ENCODE measurements at regions not wholly inside any gene's neighbourhood (a gene's known extent, or its start where the extent isn't known, plus 50 kb on each side); places are given as distances from the start of the nearest gene placed in this dataset.
"Not testable (repeated sequence)": the region's sequence is repeated elsewhere in the genome, so short reads cannot be mapped to it uniquely, and the experiment has no call there.

GRCh38 chr12:104906695-104907094 lies 51.4 kb downstream of the SLC41A2 start:
- DNase-seq, result no peak
- intact Hi-C loops (cut with DNase I, micrococcal nuclease), result no loop called here
- ATAC-seq, result no peak

DNA sequence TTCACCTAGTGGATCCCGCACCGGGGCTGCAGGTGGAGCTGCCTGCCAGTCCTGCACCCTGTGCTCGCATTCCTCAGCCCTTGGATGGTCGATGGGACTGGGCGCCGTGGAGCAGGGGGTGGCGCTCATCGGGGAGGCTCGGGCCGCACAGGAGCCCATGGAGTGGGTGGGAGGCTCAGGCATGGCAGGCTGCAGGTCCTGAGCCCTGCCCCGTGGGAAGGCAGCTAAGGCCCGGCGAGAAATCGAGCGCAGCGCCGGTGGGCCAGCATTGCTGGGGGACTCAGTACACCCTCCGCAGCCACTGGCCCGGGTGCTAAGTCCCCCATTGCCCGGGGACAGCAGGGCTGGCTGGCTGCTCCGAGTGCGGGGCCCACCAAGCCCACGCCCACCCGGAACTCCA lies 52.6 kb downstream of the SLC41A2 start:
- DNase-seq; intact Hi-C loops (cut with DNase I, micrococcal nuclease); ATAC-seq: not testable (repeated sequence)

- peak; percentile 72 for ATAC-seq
- DNase-seq, result no peak
- intact Hi-C loops (cut with DNase I, micrococcal nuclease), result no loop called here
Measured at GRCh38 chr12:104903648-104904423, 54.3 kb downstream of the SLC41A2 start.

DNA sequence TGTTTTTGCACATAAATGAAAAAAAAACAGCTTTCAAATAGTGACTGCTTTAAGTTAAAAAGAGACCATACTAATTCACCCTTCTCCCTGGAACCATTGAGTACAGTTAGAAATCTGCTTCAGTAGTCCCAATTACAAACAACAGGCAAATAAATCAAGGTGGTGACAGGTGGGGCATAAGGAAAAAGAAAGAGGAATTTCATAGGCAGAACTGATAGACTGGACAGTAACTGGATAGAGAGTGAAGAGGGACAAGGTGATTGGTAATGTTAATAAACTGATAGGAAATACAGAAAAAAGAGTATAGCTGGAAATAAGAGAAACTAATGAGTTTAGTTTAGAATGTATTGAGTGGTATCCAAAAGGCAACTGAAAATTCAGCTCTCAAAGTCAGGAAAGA lies 56.0 kb downstream of the SLC41A2 start:
- ATAC-seq, result peak; percentile 41

GRCh38 chr12:104896710-104897109 lies 61.4 kb downstream of the SLC41A2 start:
- intact Hi-C loops (cut with DNase I, micrococcal nuclease), result no loop called here

More for the DNA sequence above, 56.0 kb downstream of the SLC41A2 start:
- no peak for DNase-seq
- intact Hi-C loops (cut with DNase I, micrococcal nuclease), result no loop called here

GRCh38 chr12:104896146-104896545 lies 61.9 kb downstream of the SLC41A2 start:
- intact Hi-C loops (cut with DNase I, micrococcal nuclease), result no loop called here
- ATAC-seq, result peak; percentile 42
- DNase-seq, result no peak

More at GRCh38 chr12:104896710-104897109, 61.4 kb downstream of the SLC41A2 start:
- DNase-seq, result no peak
- no peak for ATAC-seq

DNA sequence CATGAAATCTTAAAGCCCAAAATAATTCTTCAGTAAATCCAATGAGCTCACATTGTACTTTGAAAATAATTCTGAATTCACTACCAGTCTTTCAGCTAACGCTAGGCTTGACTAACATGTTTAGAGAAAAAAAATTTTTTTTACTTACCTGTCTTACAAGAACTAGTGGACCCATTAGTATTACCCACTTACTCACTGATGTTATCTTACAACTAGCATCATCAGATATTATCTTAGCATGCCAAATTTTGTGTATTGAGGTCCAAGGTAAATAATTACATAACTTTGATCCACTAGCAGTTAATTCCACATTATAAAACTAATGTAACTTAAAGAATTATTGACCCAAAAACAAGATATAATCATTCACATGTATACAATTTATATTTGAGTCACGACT lies 62.7 kb downstream of the SLC41A2 start:
- no peak for DNase-seq
- intact Hi-C loops (cut with DNase I, micrococcal nuclease), result no loop called here
- no peak for ATAC-seq

GRCh38 chr12:104890476-104891096 lies 67.5 kb downstream of the SLC41A2 start:
- ATAC-seq, result no peak
- no peak for DNase-seq
- intact Hi-C loops (cut with DNase I, micrococcal nuclease), result no loop called here

DNA sequence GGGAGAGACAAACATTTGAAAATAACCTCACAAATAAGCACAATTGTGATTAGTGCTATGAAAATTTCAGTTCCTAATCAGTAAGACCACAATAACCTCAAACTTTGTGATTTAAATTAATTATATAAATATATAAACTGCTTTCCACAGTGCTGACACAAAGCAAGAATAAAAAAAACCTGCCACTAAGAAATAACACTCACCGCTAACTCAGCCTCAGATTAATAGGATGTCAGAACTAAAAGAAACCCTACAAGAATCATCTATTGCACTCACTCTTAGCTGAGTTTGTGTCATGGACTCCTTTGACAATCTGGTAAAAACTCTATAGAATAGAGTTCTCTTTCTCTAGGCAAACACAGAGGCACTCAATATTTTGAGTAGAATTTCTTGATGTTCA lies 68.4 kb downstream of the SLC41A2 start:
- ATAC-seq (no peak), DNase-seq (no peak)
- intact Hi-C loops (cut with DNase I, micrococcal nuclease), result no loop called here

- intact Hi-C loops (cut with DNase I, micrococcal nuclease), result no loop called here
- no peak for ATAC-seq
- no peak for DNase-seq
Measured at GRCh38 chr12:104888892-104889291, 69.2 kb downstream of the SLC41A2 start.

DNA sequence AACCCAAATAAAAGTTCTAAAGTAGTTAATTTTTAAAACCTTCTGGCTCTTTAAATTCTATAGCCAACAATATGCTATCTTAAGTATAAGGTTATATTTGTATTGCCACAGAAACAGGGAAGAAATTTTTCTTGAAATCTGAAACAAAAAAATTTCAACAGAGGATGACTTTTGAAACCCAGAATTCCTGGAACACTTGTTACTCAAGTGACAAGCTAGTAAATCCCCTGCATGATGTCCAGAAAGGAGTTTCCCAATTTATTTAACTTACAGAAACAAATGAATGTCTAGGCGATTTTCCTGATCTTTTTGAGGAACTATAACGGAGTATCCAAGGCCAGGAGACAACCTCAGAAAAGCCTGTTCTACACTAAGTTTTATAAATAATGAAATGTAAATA lies 69.6 kb downstream of the SLC41A2 start:
- no peak for ATAC-seq
- no peak for DNase-seq
- intact Hi-C loops (cut with DNase I, micrococcal nuclease), result no loop called here

- intact Hi-C loops (cut with DNase I, micrococcal nuclease), result no loop called here
- ATAC-seq, result no peak
Measured at GRCh38 chr12:104887452-104887851, 70.6 kb downstream of the SLC41A2 start.

GRCh38 chr12:104886418-104887401 lies 71.4 kb downstream of the SLC41A2 start:
- no peak for DNase-seq
- no peak for ATAC-seq
- intact Hi-C loops (cut with DNase I, micrococcal nuclease), result no loop called here

More at GRCh38 chr12:104887452-104887851, 70.6 kb downstream of the SLC41A2 start:
- no peak for DNase-seq

- not testable (repeated sequence) for ATAC-seq, DNase-seq
- intact Hi-C loops (cut with DNase I, micrococcal nuclease), result loop anchor here in 1 of 2 donors (5.0 kb wide), 1 partner anchor 497 kb away; no protein-coding TSS in a partner anchor
Measured at GRCh38 chr12:104878858-104879257, 79.2 kb downstream of the SLC41A2 start.

DNA sequence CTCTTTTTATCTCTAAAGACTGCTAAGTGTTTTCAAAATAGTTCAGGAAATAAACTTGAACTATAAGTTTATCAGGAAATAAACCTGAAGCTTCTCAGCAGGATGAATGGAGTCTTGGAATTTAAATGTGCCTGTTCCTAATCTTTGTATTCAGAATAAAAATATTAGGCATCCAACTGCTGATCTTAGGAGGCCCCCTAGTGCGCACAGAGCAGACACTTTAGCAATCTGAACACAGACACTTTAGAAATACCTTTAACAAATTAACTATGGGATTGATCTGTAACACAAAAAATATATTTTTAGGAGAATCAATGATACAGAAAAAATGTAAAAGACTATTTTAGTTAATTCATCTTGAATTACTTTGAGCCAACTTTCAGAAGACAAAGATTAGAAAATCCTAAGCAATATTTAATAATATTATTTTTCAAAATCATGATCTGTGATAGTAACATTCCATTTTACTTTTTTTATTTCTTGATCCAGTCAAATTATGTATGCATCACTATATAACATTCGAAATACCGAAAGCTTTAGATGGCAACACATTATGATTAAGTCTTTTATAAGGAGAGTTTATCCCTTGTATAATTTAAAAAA lies 80.9 kb downstream of the SLC41A2 start:
- intact Hi-C loops (cut with DNase I, micrococcal nuclease), result loop anchor here in 1 of 2 donors (5.0 kb wide), 1 partner anchor 495 kb away; no protein-coding TSS in a partner anchor
- ATAC-seq (no peak), DNase-seq (peak in 1 of 2 donors; percentile 10)

DNA sequence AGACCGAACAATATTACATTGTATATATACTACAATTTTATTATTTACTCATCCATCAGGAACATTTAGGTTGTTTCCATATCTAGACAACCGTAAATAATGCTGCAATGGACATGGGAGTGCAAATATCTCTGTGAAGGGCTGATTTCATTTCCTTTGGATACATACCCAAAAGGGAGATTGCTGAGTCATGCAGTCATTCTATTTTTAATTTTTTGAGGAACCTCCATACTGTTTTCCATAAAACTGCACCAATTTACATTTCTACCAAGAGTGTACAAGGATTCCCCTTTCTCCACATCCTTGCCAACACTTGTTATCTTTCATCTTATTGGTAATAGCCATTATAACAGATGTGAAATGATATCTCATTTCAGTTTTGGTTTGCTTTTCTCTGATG lies 84.7 kb downstream of the SLC41A2 start:
- intact Hi-C loops (cut with DNase I, micrococcal nuclease), result no loop called here
- no peak for ATAC-seq
- no peak for DNase-seq

DNA sequence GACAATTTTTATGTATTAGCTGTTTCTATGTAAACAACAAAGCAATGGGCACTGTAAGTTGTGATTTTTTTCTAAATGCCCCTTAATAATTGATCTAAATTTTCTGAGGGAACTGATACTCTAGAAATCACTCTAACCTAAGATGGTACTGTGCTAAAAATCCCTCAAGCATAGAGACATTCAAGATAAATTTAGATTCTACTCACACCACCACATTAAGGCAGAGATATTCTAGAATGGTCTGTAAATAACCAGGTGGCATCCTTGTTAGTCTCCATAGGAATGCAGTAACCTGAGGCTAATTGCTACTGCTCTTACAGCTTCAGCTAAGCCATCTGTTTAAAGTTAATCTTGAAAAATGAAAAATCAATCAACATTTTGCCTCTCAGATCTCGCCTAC lies 87.3 kb downstream of the SLC41A2 start:
- intact Hi-C loops (cut with DNase I, micrococcal nuclease), result no loop called here
- no peak for DNase-seq
- ATAC-seq, result no peak

GRCh38 chr12:104866291-104866690 lies 91.8 kb downstream of the SLC41A2 start:
- DNase-seq (no peak), ATAC-seq (no peak)
- intact Hi-C loops (cut with DNase I, micrococcal nuclease), result no loop called here

DNA sequence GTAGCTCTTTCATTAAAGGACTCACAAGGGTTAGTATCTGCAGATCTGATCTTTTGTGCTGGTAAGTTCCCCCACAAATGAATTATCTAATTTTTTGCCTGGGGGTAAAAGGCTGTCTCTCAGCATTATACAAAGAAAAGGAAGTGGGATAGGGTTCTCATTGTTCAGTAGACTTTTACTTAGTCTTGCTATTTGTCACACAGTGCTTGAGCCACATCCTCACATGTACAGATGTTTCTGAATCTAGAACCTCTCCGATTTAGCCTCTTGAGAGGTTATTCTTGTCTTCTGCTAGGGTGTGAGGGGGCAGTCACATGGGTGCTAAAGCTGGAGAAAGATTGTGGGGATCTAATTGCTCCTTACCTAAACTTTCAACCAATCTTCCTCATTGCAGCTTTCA lies 93.0 kb downstream of the SLC41A2 start:
- DNase-seq (no peak), ATAC-seq (no peak)
- intact Hi-C loops (cut with DNase I, micrococcal nuclease), result no loop called here

Data from left colon (tissue), 2 donors.